HUES64 (cell line): ENCODE measurements at regions not wholly inside any gene's neighbourhood (a gene's known extent, or its start where the extent isn't known, plus 50 kb on each side); places are given as distances from the start of the nearest gene placed in this dataset.

ENCODE experiments used
- H3K27ac ChIP-seq: 2 replicates; pipeline ENCODE4 v1.7.0; 2013; ENCODE audit warnings: low read depth, low read length, inconsistent platforms
- H3K27me3 ChIP-seq: 2 replicates; pipeline ENCODE4 v1.6.1; 2013; ENCODE audit warnings: mild to moderate bottlenecking, low read length; ENCODE audit not compliant: insufficient read depth
- H3K36me3 ChIP-seq: 2 replicates; pipeline ENCODE4 v1.6.1; 2013; ENCODE audit warnings: mild to moderate bottlenecking, low read length; ENCODE audit not compliant: insufficient read depth
- H3K4me1 ChIP-seq: 2 replicates; pipeline ENCODE4 v1.6.1; 2013; ENCODE audit warnings: mild to moderate bottlenecking, low read length, moderate library complexity; ENCODE audit not compliant: insufficient read depth
- H3K4me3 ChIP-seq: 2 replicates; pipeline ENCODE4 v1.5.1; 2013; ENCODE audit warnings: mild to moderate bottlenecking, low read length, moderate library complexity
- H3K9ac ChIP-seq: 2 replicates; pipeline ENCODE4 v1.6.1; 2013; ENCODE audit warnings: mild to moderate bottlenecking, low read depth, low read length
- H3K9me3 ChIP-seq: 2 replicates; pipeline ENCODE4 v1.6.1; 2013; ENCODE audit warnings: low read depth, low read length; ENCODE audit not compliant: insufficient read depth
- WGBS: fragments of 150-250, 120-280 bp; methylation state at CpG from one replicate; pipeline ENCODE4 v1.1.7; 2013; ENCODE audit warnings: missing lambda C conversion rate; 5-methylcytosine and 5-hydroxymethylcytosine counted together

GRCh38 chr7:89514970-89515369 lies 639.3 kb upstream of the STEAP1 start:
- H3K9ac ChIP-seq, result no peak overlapping the region
- H3K4me3 ChIP-seq, result no peak overlapping the region
- H3K27ac ChIP-seq, result no peak overlapping the region
- H3K9me3 ChIP-seq, result peaks cover 21% of the 10 kb centered on the region; the same call in 1 of the 2 replicates
- 71% methylated on average over 3 of the region's 3 CpGs for WGBS
- H3K4me1 ChIP-seq, result no peaks in the 10 kb centered on the region
- no peaks in the 10 kb centered on the region for H3K27me3 ChIP-seq
- no peaks in the 10 kb centered on the region for H3K36me3 ChIP-seq

GRCh38 chr7:89517815-89518214 lies 636.5 kb upstream of the STEAP1 start:
- 73% methylated on average over 1 of the region's 1 CpG for WGBS
- H3K27ac ChIP-seq, result no peak overlapping the region
- no peaks in the 10 kb centered on the region for H3K36me3 ChIP-seq
- no peaks in the 10 kb centered on the region for H3K27me3 ChIP-seq
- no peak overlapping the region for H3K4me3 ChIP-seq
- H3K9me3 ChIP-seq, result peaks cover 18% of the 10 kb centered on the region; the same call in 1 of the 2 replicates
- H3K9ac ChIP-seq, result no peak overlapping the region
- H3K4me1 ChIP-seq, result no peaks in the 10 kb centered on the region

GRCh38 chr7:89549768-89550167 lies 604.5 kb upstream of the STEAP1 start:
- no peaks in the 10 kb centered on the region for H3K4me1 ChIP-seq
- H3K4me3 ChIP-seq, result no peak overlapping the region
- H3K27me3 ChIP-seq, result no peaks in the 10 kb centered on the region
- H3K9ac ChIP-seq, result no peak overlapping the region
- 87% methylated on average over 1 of the region's 1 CpG for WGBS
- no peak overlapping the region for H3K27ac ChIP-seq
- H3K36me3 ChIP-seq, result no peaks in the 10 kb centered on the region
- H3K9me3 ChIP-seq, result peaks cover 17% of the 10 kb centered on the region; the same call in 1 of the 2 replicates

GRCh38 chr7:89554209-89554608 lies 600.1 kb upstream of the STEAP1 start:
- Histone ChIP-seq H3K27ac (no peak overlapping the region), H3K4me3 (no peak overlapping the region), H3K27me3 (no peaks in the 10 kb centered on the region), H3K9me3 (peaks cover 16% of the 10 kb centered on the region; the same call in 1 of the 2 replicates), H3K36me3 (no peaks in the 10 kb centered on the region), H3K9ac (no peak overlapping the region), H3K4me1 (no peaks in the 10 kb centered on the region)
- 78% methylated on average over 5 of the region's 5 CpGs for WGBS

GRCh38 chr7:89559596-89559995 lies 594.7 kb upstream of the STEAP1 start:
- no peak overlapping the region for H3K27ac ChIP-seq
- peaks cover 12% of the 10 kb centered on the region; the same call in 1 of the 2 replicates for H3K9me3 ChIP-seq
- no peaks in the 10 kb centered on the region for H3K36me3 ChIP-seq
- H3K4me3 ChIP-seq, result no peak overlapping the region
- H3K4me1 ChIP-seq, result no peaks in the 10 kb centered on the region; the same call in 1 of the 2 replicates
- H3K9ac ChIP-seq, result no peak overlapping the region
- 98% methylated on average over 3 of the region's 3 CpGs for WGBS
- H3K27me3 ChIP-seq, result no peaks in the 10 kb centered on the region

- Histone ChIP-seq H3K4me1 (no peaks in the 10 kb centered on the region; the same call in 1 of the 2 replicates), H3K27me3 (no peaks in the 10 kb centered on the region), H3K9me3 (peaks cover 27% of the 10 kb centered on the region; the same call in 1 of the 2 replicates), H3K4me3 (no peak overlapping the region), H3K27ac (no peak overlapping the region), H3K36me3 (no peaks in the 10 kb centered on the region), H3K9ac (no peak overlapping the region)
- no CpG with 5 or more reads among the region's 1 CpG for WGBS
Measured at GRCh38 chr7:89563597-89563996, 590.7 kb upstream of the STEAP1 start.

GRCh38 chr7:89584896-89585295 lies 569.4 kb upstream of the STEAP1 start:
- no peak overlapping the region for H3K27ac ChIP-seq
- H3K4me1 ChIP-seq, result no peaks in the 10 kb centered on the region
- H3K9me3 ChIP-seq, result peaks cover 66% of the 10 kb centered on the region
- H3K36me3 ChIP-seq, result no peaks in the 10 kb centered on the region
- no peak overlapping the region for H3K4me3 ChIP-seq
- no peaks in the 10 kb centered on the region for H3K27me3 ChIP-seq
- 78% methylated on average over 1 of the region's 1 CpG for WGBS
- no peak overlapping the region for H3K9ac ChIP-seq

- no peak overlapping the region for H3K4me3 ChIP-seq
- H3K36me3 ChIP-seq, result no peaks in the 10 kb centered on the region
- 79% methylated on average over 3 of the region's 5 CpGs for WGBS
- H3K9me3 ChIP-seq, result peaks cover 34% of the 10 kb centered on the region
- no peak overlapping the region for H3K27ac ChIP-seq
- no peaks in the 10 kb centered on the region for H3K27me3 ChIP-seq
- no peak overlapping the region for H3K9ac ChIP-seq
- no peaks in the 10 kb centered on the region for H3K4me1 ChIP-seq
Measured at GRCh38 chr7:89593125-89593524, 561.1 kb upstream of the STEAP1 start.

- no peaks in the 10 kb centered on the region for H3K27me3 ChIP-seq
- no peak overlapping the region for H3K4me3 ChIP-seq
- H3K4me1 ChIP-seq, result no peaks in the 10 kb centered on the region
- H3K9me3 ChIP-seq, result peaks cover 48% of the 10 kb centered on the region
- WGBS, result 52% methylated on average over 1 of the region's 1 CpG
- no peak overlapping the region for H3K9ac ChIP-seq
- no peak overlapping the region for H3K27ac ChIP-seq
- H3K36me3 ChIP-seq, result no peaks in the 10 kb centered on the region
Measured at GRCh38 chr7:89602984-89603383, 551.3 kb upstream of the STEAP1 start.

GRCh38 chr7:89605362-89605761 lies 548.9 kb upstream of the STEAP1 start:
- Histone ChIP-seq H3K27me3 (no peaks in the 10 kb centered on the region), H3K9ac (no peak overlapping the region), H3K36me3 (no peaks in the 10 kb centered on the region), H3K4me3 (no peak overlapping the region), H3K4me1 (no peaks in the 10 kb centered on the region), H3K9me3 (peaks cover 29% of the 10 kb centered on the region), H3K27ac (no peak overlapping the region)
- 84% methylated on average over 3 of the region's 3 CpGs for WGBS

- peaks cover 23% of the 10 kb centered on the region for H3K9me3 ChIP-seq
- H3K4me1 ChIP-seq, result no peaks in the 10 kb centered on the region
- H3K4me3 ChIP-seq, result no peak overlapping the region
- H3K27ac ChIP-seq, result no peak overlapping the region
- no peaks in the 10 kb centered on the region for H3K27me3 ChIP-seq
- H3K36me3 ChIP-seq, result no peaks in the 10 kb centered on the region
- 78% methylated on average over 2 of the region's 3 CpGs for WGBS
- H3K9ac ChIP-seq, result no peak overlapping the region
Measured at GRCh38 chr7:89606511-89606910, 547.8 kb upstream of the STEAP1 start.

- Histone ChIP-seq H3K9me3 (0 out of 2 replicates have a peak, but pooled peaks cover 11% of the 10 kb centered on the region), H3K4me3 (no peak overlapping the region), H3K4me1 (no peaks in the 10 kb centered on the region), H3K36me3 (no peaks in the 10 kb centered on the region), H3K27ac (no peak overlapping the region), H3K9ac (no peak overlapping the region), H3K27me3 (no peaks in the 10 kb centered on the region)
Measured at GRCh38 chr7:89607792-89608191, 546.5 kb upstream of the STEAP1 start.
